HepG2 (cell line): ENCODE measurements at regions not wholly inside any gene's neighbourhood (a gene's known extent, or its start where the extent isn't known, plus 50 kb on each side); places are given as distances from the start of the nearest gene placed in this dataset.

Experiments
- ARID3A ChIP-seq: IDR thresholded peaks from 2 replicates; pipeline ENCODE4 v1.6.1; 2012; ENCODE audit warnings: low read depth, low read length, improper control_type of control experiment
- BCL6 ChIP-seq: IDR thresholded peaks from 2 replicates; pipeline ENCODE4 v1.6.1; 2016; ENCODE audit warnings: missing genetic modification reagents, missing compliant biosample characterization
- DBP ChIP-seq: sonication (generic); formaldehyde crosslinking; IDR thresholded peaks from 2 replicates; pipeline ENCODE4 v1.4.0; 2020; ENCODE audit warnings: missing genetic modification reagents; ENCODE audit errors: not compliant biosample characterization
- HHEX ChIP-seq: IDR thresholded peaks from 2 replicates; pipeline ENCODE4 v1.6.1; 2016; ENCODE audit warnings: control low read depth
- HNRNPK ChIP-seq: fragments of 200-400 bp; formaldehyde crosslinking; IDR thresholded peaks from 2 replicates; pipeline ENCODE4 v1.6.1; 2018; ENCODE audit warnings: low read length, low read depth, moderate library complexity, mild to moderate bottlenecking; ENCODE audit not compliant: poor library complexity, severe bottlenecking
- RARA ChIP-seq: IDR thresholded peaks from 2 replicates; pipeline ENCODE4 v1.6.1; 2016; ENCODE audit warnings: missing genetic modification reagents, missing compliant biosample characterization
- SKIL ChIP-seq: sonication (generic); formaldehyde crosslinking; IDR thresholded peaks from 2 replicates; pipeline ENCODE4 v1.8.0; 2022; ENCODE audit warnings: missing genetic modification reagents, mild to moderate bottlenecking, moderate library complexity, borderline replicate concordance
- SOX5 ChIP-seq: IDR thresholded peaks from 2 replicates; pipeline ENCODE4 v1.6.1; 2016; ENCODE audit warnings: borderline replicate concordance
- TFAP4 ChIP-seq: sonication (generic); IDR thresholded peaks from 2 replicates; pipeline ENCODE4 v1.6.1; 2016; ENCODE audit warnings: low read depth, borderline replicate concordance
- TFDP1 ChIP-seq: IDR thresholded peaks from 2 replicates; pipeline ENCODE4 v1.6.1; 2016; ENCODE audit warnings: missing compliant biosample characterization, missing genetic modification reagents, borderline replicate concordance
- ZBTB10 ChIP-seq: sonication (generic); formaldehyde crosslinking; IDR thresholded peaks from 2 replicates; pipeline ENCODE4 v1.4.0; 2020; ENCODE audit warnings: missing genetic modification reagents, borderline replicate concordance
- ZBTB25 ChIP-seq: IDR thresholded peaks from 2 replicates; pipeline ENCODE4 v1.6.1; 2018; ENCODE audit warnings: missing genetic modification reagents
- ZMYM3 ChIP-seq: sonication (generic); formaldehyde crosslinking; IDR thresholded peaks from 2 replicates; pipeline ENCODE4 v1.5.1; 2020; ENCODE audit warnings: mild to moderate bottlenecking, missing genetic modification reagents
- ZNF205 ChIP-seq: IDR thresholded peaks from 2 replicates; pipeline ENCODE4 v1.6.1; 2018; ENCODE audit warnings: missing biosample characterization, missing genetic modification reagents
- ZNF280B ChIP-seq: sonication (generic); formaldehyde crosslinking; IDR thresholded peaks from 2 replicates; pipeline ENCODE4 v1.5.0; 2020; ENCODE audit warnings: missing genetic modification reagents, mild to moderate bottlenecking, borderline replicate concordance

GRCh38 chrX:123803331-123803983, 56.4 kb upstream of the XIAP start (continued):
- no peak for TF ChIP-seq HNRNPK
- no peak for TF ChIP-seq ZNF280B
- peak; percentile 98 for TF ChIP-seq SOX5 (CRISPR knock-in tag)
- peak; percentile 85 for TF ChIP-seq RARA (CRISPR knock-in tag)
- TF ChIP-seq ZBTB10 (CRISPR knock-in tag), result no peak
- TF ChIP-seq DBP (CRISPR knock-in tag), result no peak
- TF ChIP-seq HHEX, result 0 out of 2 replicates have a peak, but pooled peaks have one; percentile 22
- TF ChIP-seq ARID3A, result peak; percentile 73
- peak; percentile 74; the same call in 1 of the 2 replicates for TF ChIP-seq SKIL (CRISPR knock-in tag)
- TF ChIP-seq ZNF205, result no peak
- TF ChIP-seq TFDP1 (CRISPR knock-in tag), result no peak
- peak; percentile 93 for TF ChIP-seq TFAP4
- peak; percentile 52; the same call in 1 of the 2 replicates for TF ChIP-seq ZMYM3 (CRISPR knock-in tag)
- no peak for TF ChIP-seq ZBTB25 (CRISPR knock-in tag)
- TF ChIP-seq BCL6, result peak; percentile 66
